DOHH2 (cell line): ENCODE measurements at regions not wholly inside any gene's neighbourhood (a gene's known extent, or its start where the extent isn't known, plus 50 kb on each side); places are given as distances from the start of the nearest gene placed in this dataset.

Experiments
- CTCF ChIP-seq: fragments of 200-600 bp; sonication (generic); IDR thresholded peaks from one replicate; pipeline ENCODE4 v1.5.1; 2014; ENCODE audit warnings: antibody characterized with exemption, mild to moderate bottlenecking, low read depth, low read length; ENCODE audit not compliant: poor library complexity, severe bottlenecking
- EZH2phosphoT487 ChIP-seq: fragments of 200-600 bp; sonication (generic); IDR thresholded peaks from 2 replicates; pipeline ENCODE4 v1.6.1; 2017; ENCODE audit warnings: borderline replicate concordance, mild to moderate bottlenecking, antibody characterized with exemption, low read length, moderate library complexity, mixed read lengths

GRCh38 chr6:138562691-138563090, 63.4 kb upstream of the NHSL1 start:
- TF ChIP-seq CTCF (no peak), EZH2phosphoT487 (no peak)
